IMR-90 (cell line): ENCODE measurements at regions not wholly inside any gene's neighbourhood (a gene's known extent, or its start where the extent isn't known, plus 50 kb on each side); places are given as distances from the start of the nearest gene placed in this dataset.

ENCODE experiments used
- ATAC-seq: fragments of 200-7000 bp; cut with Tn5 transposase; 2 replicates; pipeline ENCODE4 v1.9.1; 2020; ENCODE audit warnings: low read depth, mild to moderate bottlenecking, moderate library complexity
- BruUV-seq: library from RNA; stranded (reverse); fragments of 400-500 nt; replicated peaks from 2 replicates; lab custom pipeline; 2021; lab: Mats Ljungman, UMichigan
- CTCF ChIA-PET: fragments of 300-600 bp; formaldehyde crosslinking; extraction: SDS; loops from one replicate; lab custom pipeline; 2021; ENCODE audit warnings: antibody characterized with exemption; lab: Yijun Ruan, JAX
- POLR2A ChIA-PET: fragments of 300-600 bp; sonication (Branson Sonifier 250); formaldehyde crosslinking; loops from one replicate; lab custom pipeline; 2022; ENCODE audit warnings: antibody characterized with exemption; ENCODE audit not compliant: unreplicated experiment; lab: Charles Lee
- DNase-seq: peaks from one replicate; pipeline ENCODE4 v3.0.0; 2013
- H2AFZ ChIP-seq: replicated peaks from 2 replicates; pipeline ENCODE3; 2013; ENCODE audit warnings: low read length, mild to moderate bottlenecking; ENCODE audit not compliant: poor library complexity
- H2AK5ac ChIP-seq: 2 replicates; pipeline ENCODE4 v1.6.1; 2013; ENCODE audit warnings: low read depth, low read length, inconsistent platforms
- H2AK9ac ChIP-seq: replicated peaks from 2 replicates; pipeline ENCODE3; 2013; ENCODE audit warnings: mild to moderate bottlenecking, low read depth, low read length, moderate library complexity; ENCODE audit not compliant: poor library complexity
- H2BK120ac ChIP-seq: 2 replicates; pipeline ENCODE4 v1.6.1; 2013; ENCODE audit warnings: low read depth, low read length, inconsistent platforms
- H2BK15ac ChIP-seq: 3 replicates; pipeline ENCODE4 v1.6.1; 2013; ENCODE audit warnings: low read depth, low read length, inconsistent platforms
- H2BK20ac ChIP-seq: 2 replicates; pipeline ENCODE4 v1.6.1; 2013; ENCODE audit warnings: low read depth, mild to moderate bottlenecking, inconsistent platforms, low read length, moderate library complexity
- H2BK5ac ChIP-seq: 2 replicates; pipeline ENCODE4 v1.6.1; 2013; ENCODE audit warnings: mild to moderate bottlenecking, low read depth, low read length, inconsistent platforms; ENCODE audit not compliant: poor library complexity, severe bottlenecking
- H3K14ac ChIP-seq: replicated peaks from 2 replicates; pipeline ENCODE4 v1.6.1; 2013; ENCODE audit warnings: low read depth, low read length, inconsistent platforms
- H3K18ac ChIP-seq: 2 replicates; pipeline ENCODE4 v1.6.1; 2013; ENCODE audit warnings: low read depth, low read length, control low read depth
- H3K23ac ChIP-seq: 2 replicates; pipeline ENCODE4 v1.6.1; 2013; ENCODE audit warnings: low read depth, low read length, inconsistent platforms
- H3K27ac ChIP-seq: 2 replicates; pipeline ENCODE4 v1.5.1; 2013; ENCODE audit warnings: mild to moderate bottlenecking, control low read depth, low read length; ENCODE audit not compliant: insufficient read depth
- H3K27me3 ChIP-seq: 2 replicates; pipeline ENCODE4 v1.6.1; 2013; ENCODE audit warnings: low read length; ENCODE audit not compliant: control insufficient read depth, insufficient read depth
- H3K36me3 ChIP-seq: 2 replicates; pipeline ENCODE4 v1.6.1; 2013; ENCODE audit warnings: low read length, mixed read lengths; ENCODE audit not compliant: control insufficient read depth, insufficient read depth
- H3K4ac ChIP-seq: 2 replicates; pipeline ENCODE4 v1.6.1; 2013; ENCODE audit warnings: low read depth, low read length, inconsistent platforms
- H3K4me1 ChIP-seq: 2 replicates; pipeline ENCODE4 v1.6.1; 2013; ENCODE audit warnings: low read length, mixed read lengths; ENCODE audit not compliant: control insufficient read depth, insufficient read depth
- H3K4me2 ChIP-seq: 2 replicates; pipeline ENCODE4 v1.6.1; 2013; ENCODE audit warnings: low read depth, mild to moderate bottlenecking, control low read depth, low read length, moderate library complexity
- H3K4me3 ChIP-seq: 2 replicates; pipeline ENCODE4 v1.5.1; 2013; ENCODE audit warnings: low read depth, mild to moderate bottlenecking, control low read depth, low read length, moderate library complexity; ENCODE audit not compliant: insufficient read depth
- H3K56ac ChIP-seq: 2 replicates; pipeline ENCODE4 v1.6.1; 2013; ENCODE audit warnings: low read length, inconsistent platforms; ENCODE audit not compliant: insufficient read depth; ENCODE audit errors: extremely low read depth
- H3K79me1 ChIP-seq, 2 experiments: 2 replicates each; pipeline ENCODE4 v1.6.1; 2013; ENCODE audit warnings: low read length in 2 of 2, inconsistent platforms in 1 of 2, low read depth in 1 of 2
- H3K9ac ChIP-seq: 2 replicates; pipeline ENCODE4 v1.6.1; 2013; ENCODE audit warnings: low read depth, low read length, control low read depth
- H3K9me1 ChIP-seq: 2 replicates; pipeline ENCODE4 v1.6.1; 2013; ENCODE audit warnings: low read length, inconsistent platforms; ENCODE audit not compliant: insufficient read depth
- H3K9me3 ChIP-seq: 2 replicates; pipeline ENCODE4 v1.6.1; 2013; ENCODE audit warnings: low read length; ENCODE audit not compliant: control insufficient read depth, insufficient read depth
- H4K20me1 ChIP-seq: 2 replicates; pipeline ENCODE4 v1.6.1; 2013; ENCODE audit warnings: low read length, inconsistent platforms; ENCODE audit not compliant: insufficient read depth
- H4K5ac ChIP-seq: 2 replicates; pipeline ENCODE4 v1.6.1; 2013; ENCODE audit warnings: mild to moderate bottlenecking, low read depth, low read length, control low read depth
- H4K8ac ChIP-seq, 2 experiments: 2 replicates each; pipeline ENCODE4 v1.6.1; 2013; ENCODE audit warnings: low read depth in 2 of 2, low read length in 2 of 2, control low read depth in 1 of 2, inconsistent platforms in 1 of 2
- H4K91ac ChIP-seq: 2 replicates; pipeline ENCODE4 v1.6.1; 2013; ENCODE audit warnings: low read depth, low read length, inconsistent platforms; ENCODE audit not compliant: insufficient read depth
- BHLHE40 ChIP-seq: fragments of 150-350 bp; IDR thresholded peaks from 2 replicates; pipeline ENCODE4 v1.6.1; 2016; ENCODE audit warnings: mild to moderate bottlenecking, low read depth, low read length
- CEBPB ChIP-seq: IDR thresholded peaks from 2 replicates; pipeline ENCODE4 v1.6.1; 2012; ENCODE audit warnings: low read depth, low read length, improper control_type of control experiment
- CHD1 ChIP-seq: IDR thresholded peaks from 2 replicates; pipeline ENCODE4 v1.6.1; 2012; ENCODE audit warnings: low read depth, low read length, improper control_type of control experiment
- FOS ChIP-seq: fragments of 150-350 bp; IDR thresholded peaks from 2 replicates; pipeline ENCODE4 v1.6.1; 2016; ENCODE audit warnings: low read depth, low read length
- MAFK ChIP-seq: IDR thresholded peaks from 2 replicates; pipeline ENCODE4 v1.6.1; 2012; ENCODE audit warnings: low read depth, low read length, improper control_type of control experiment
- MAZ ChIP-seq: IDR thresholded peaks from 2 replicates; pipeline ENCODE4 v1.6.1; 2012; ENCODE audit warnings: low read depth, mild to moderate bottlenecking, low read length, improper control_type of control experiment, moderate library complexity, borderline replicate concordance
- MXI1 ChIP-seq: IDR thresholded peaks from 2 replicates; pipeline ENCODE4 v1.6.1; 2012; ENCODE audit warnings: low read depth, mild to moderate bottlenecking, low read length, moderate library complexity, borderline replicate concordance
- NFE2L2 ChIP-seq: fragments of 150-350 bp; IDR thresholded peaks from 2 replicates; pipeline ENCODE4 v1.6.1; 2016; ENCODE audit warnings: low read depth, mild to moderate bottlenecking, low read length
- POLR2A ChIP-seq: IDR thresholded peaks from 2 replicates; pipeline ENCODE4 v1.6.1; 2012; ENCODE audit warnings: mild to moderate bottlenecking, low read depth, low read length
- RAD21 ChIP-seq: IDR thresholded peaks from 2 replicates; pipeline ENCODE4 v1.6.1; 2012; ENCODE audit warnings: low read length, improper control_type of control experiment
- RCOR1 ChIP-seq: IDR thresholded peaks from 2 replicates; pipeline ENCODE4 v1.6.1; 2012; ENCODE audit warnings: mild to moderate bottlenecking, low read length, improper control_type of control experiment; ENCODE audit not compliant: insufficient replicate concordance
- RFX5 ChIP-seq: IDR thresholded peaks from 2 replicates; pipeline ENCODE4 v1.8.0; 2012; ENCODE audit warnings: low read depth, mild to moderate bottlenecking, low read length, moderate library complexity
- SMC3 ChIP-seq: fragments of 150-350 bp; IDR thresholded peaks from 2 replicates; pipeline ENCODE4 v1.6.1; 2016; ENCODE audit warnings: low read depth, mild to moderate bottlenecking, antibody characterized with exemption, low read length, moderate library complexity
- WGBS, 2 experiments: methylation state at CpG; one replicate each; pipeline versions ENCODE4 v1.1.5 to v1.1.7; 2013; ENCODE audit warnings: missing lambda C conversion rate in 2 of 2; ENCODE audit not compliant: insufficient read length in 1 of 2; ENCODE audit errors: extremely low coverage in 2 of 2; 5-methylcytosine and 5-hydroxymethylcytosine counted together
- dilution Hi-C: fragments of 300-500 bp; cut with HindIII; formaldehyde crosslinking; loops from one replicate; pipeline ENCODE4 v1.14.3; 2018; ENCODE audit warnings: low sequenced_read_pairs; ENCODE audit not compliant: unreplicated experiment
- in situ Hi-C: fragments of 300-500 bp; cut with MboI; formaldehyde crosslinking; loops from 3 replicates; pipeline ENCODE4 v1.14.3; 2019; ENCODE audit warnings: low sequenced_read_pairs, inconsistent platforms, mixed read lengths
- intact Hi-C: fragments of 100-400 bp; cut with micrococcal nuclease; formaldehyde crosslinking; loops from 2 replicates; pipeline ENCODE4 v1.10.0; 2022
- TF ChIP-seq, protein P1 (sequence below): fragments of 150-350 bp; IDR thresholded peaks from 2 replicates; pipeline ENCODE4 v1.6.1; 2016; ENCODE audit warnings: low read depth, mild to moderate bottlenecking, low read length, moderate library complexity, borderline replicate concordance
- TF ChIP-seq, protein P2 (sequence below): conservative IDR thresholded peaks from 2 replicates; pipeline ENCODE4 v1.5.1; 2012; ENCODE audit warnings: mild to moderate bottlenecking, low read depth, low read length, improper control_type of control experiment
- TF ChIP-seq, protein P3 (sequence below): fragments of 150-350 bp; IDR thresholded peaks from 2 replicates; pipeline ENCODE4 v1.6.1; 2017; ENCODE audit warnings: mild to moderate bottlenecking, antibody characterized with exemption, low read length, low read depth

DNA sequence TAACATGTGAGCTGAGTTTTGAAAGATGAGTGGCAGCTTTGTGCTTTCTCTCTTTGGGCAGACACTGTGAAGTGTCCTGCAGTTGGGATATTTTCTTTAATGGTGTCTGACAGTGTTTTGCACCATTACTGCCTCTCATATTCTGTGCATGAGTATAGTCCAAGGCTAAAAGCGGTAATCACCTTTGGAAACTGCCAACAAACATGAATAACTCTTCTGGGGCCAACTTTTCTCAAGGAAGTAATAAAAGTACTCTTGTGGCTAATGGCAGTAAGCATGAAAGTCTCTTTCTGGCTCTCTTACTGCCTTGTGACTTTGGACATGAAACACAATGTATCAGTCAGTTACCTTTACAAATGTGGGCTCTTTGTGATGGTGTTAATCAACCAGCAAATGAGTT is 91.7 kb upstream of the SOX4 start:
- dilution Hi-C loops, result no loop called here
- no peak overlapping the region for H3K18ac ChIP-seq
- no peaks in the 10 kb centered on the region for H3K9me1 ChIP-seq
- in situ Hi-C loops, result no loop called here
- H4K5ac ChIP-seq, result no peak overlapping the region
- no peaks in the 10 kb centered on the region for H4K20me1 ChIP-seq
- ChIA-PET CTCF (interaction anchor here (0.6 kb wide), 2 partner anchors 39 to 59 kb away, joined by 4 to 6 read pairs; no protein-coding TSS in a partner anchor), POLR2A (no interaction called here)
- no peaks in the 10 kb centered on the region for H3K9me3 ChIP-seq
- H3K4me2 ChIP-seq, result no peak overlapping the region
- no peak for DNase-seq
- H3K79me1 ChIP-seq, result no peaks in the 10 kb centered on the region
- no peak overlapping the region for H4K91ac ChIP-seq
- H3K27ac ChIP-seq, result no peak overlapping the region
- H3K9ac ChIP-seq, result no peak overlapping the region
- no peak overlapping the region for H4K8ac ChIP-seq
- no peak overlapping the region for H2AK5ac ChIP-seq
- intact Hi-C loops, result loop anchor here (10.0 kb wide), 1 partner anchor 627 kb away; no protein-coding TSS in a partner anchor
- no peak overlapping the region for H2BK15ac ChIP-seq
- no peak overlapping the region for H3K56ac ChIP-seq
- no peak for ATAC-seq
- no peak overlapping the region for H2AFZ ChIP-seq
- H3K4me1 ChIP-seq, result no peaks in the 10 kb centered on the region; the same call in 1 of the 2 replicates
- WGBS, 2 experiments, result no CpG with 5 or more reads among the region's 1 CpG
- TF ChIP-seq SMC3 (no peak), MAFK (no peak), FOS (no peak), CHD1 (no peak), RAD21 (no peak), RFX5 (no peak), RCOR1 (no peak), NFE2L2 (no peak), CEBPB (no peak), BHLHE40 (no peak), MAZ (no peak), POLR2A (no peak), MXI1 (no peak)
- TF ChIP-seq, protein P1, sequence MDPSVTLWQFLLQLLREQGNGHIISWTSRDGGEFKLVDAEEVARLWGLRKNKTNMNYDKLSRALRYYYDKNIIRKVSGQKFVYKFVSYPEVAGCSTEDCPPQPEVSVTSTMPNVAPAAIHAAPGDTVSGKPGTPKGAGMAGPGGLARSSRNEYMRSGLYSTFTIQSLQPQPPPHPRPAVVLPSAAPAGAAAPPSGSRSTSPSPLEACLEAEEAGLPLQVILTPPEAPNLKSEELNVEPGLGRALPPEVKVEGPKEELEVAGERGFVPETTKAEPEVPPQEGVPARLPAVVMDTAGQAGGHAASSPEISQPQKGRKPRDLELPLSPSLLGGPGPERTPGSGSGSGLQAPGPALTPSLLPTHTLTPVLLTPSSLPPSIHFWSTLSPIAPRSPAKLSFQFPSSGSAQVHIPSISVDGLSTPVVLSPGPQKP, result no peak
- TF ChIP-seq, protein P2, sequence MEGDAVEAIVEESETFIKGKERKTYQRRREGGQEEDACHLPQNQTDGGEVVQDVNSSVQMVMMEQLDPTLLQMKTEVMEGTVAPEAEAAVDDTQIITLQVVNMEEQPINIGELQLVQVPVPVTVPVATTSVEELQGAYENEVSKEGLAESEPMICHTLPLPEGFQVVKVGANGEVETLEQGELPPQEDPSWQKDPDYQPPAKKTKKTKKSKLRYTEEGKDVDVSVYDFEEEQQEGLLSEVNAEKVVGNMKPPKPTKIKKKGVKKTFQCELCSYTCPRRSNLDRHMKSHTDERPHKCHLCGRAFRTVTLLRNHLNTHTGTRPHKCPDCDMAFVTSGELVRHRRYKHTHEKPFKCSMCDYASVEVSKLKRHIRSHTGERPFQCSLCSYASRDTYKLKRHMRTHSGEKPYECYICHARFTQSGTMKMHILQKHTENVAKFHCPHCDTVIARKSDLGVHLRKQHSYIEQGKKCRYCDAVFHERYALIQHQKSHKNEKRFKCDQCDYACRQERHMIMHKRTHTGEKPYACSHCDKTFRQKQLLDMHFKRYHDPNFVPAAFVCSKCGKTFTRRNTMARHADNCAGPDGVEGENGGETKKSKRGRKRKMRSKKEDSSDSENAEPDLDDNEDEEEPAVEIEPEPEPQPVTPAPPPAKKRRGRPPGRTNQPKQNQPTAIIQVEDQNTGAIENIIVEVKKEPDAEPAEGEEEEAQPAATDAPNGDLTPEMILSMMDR, result no peak
- TF ChIP-seq, protein P3, sequence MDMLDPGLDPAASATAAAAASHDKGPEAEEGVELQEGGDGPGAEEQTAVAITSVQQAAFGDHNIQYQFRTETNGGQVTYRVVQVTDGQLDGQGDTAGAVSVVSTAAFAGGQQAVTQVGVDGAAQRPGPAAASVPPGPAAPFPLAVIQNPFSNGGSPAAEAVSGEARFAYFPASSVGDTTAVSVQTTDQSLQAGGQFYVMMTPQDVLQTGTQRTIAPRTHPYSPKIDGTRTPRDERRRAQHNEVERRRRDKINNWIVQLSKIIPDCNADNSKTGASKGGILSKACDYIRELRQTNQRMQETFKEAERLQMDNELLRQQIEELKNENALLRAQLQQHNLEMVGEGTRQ, result no peak
- H3K14ac ChIP-seq, result no peak overlapping the region
- H3K4ac ChIP-seq, result no peak overlapping the region
- no peak overlapping the region for H3K4me3 ChIP-seq
- H2BK5ac ChIP-seq, result no peak overlapping the region
- no peak overlapping the region for H3K23ac ChIP-seq
- no peak overlapping the region for H2AK9ac ChIP-seq
- no TSS peak for BruUV-seq
- no peak overlapping the region for H2BK20ac ChIP-seq
- no peak overlapping the region for H2BK120ac ChIP-seq
- no peaks in the 10 kb centered on the region for H3K27me3 ChIP-seq
- no peaks in the 10 kb centered on the region for H3K36me3 ChIP-seq
